GM13976 (cell line): ENCODE measurements at regions not wholly inside any gene's neighbourhood (a gene's known extent, or its start where the extent isn't known, plus 50 kb on each side); places are given as distances from the start of the nearest gene placed in this dataset.

Source experiments
- DNase-seq: peaks from one replicate; pipeline ENCODE4 v3.0.0; 2012; ENCODE audit warnings: low spot score
- CTCF ChIP-seq: IDR thresholded peaks from 2 replicates; pipeline ENCODE4 v1.5.1; 2012; ENCODE audit warnings: borderline replicate concordance, mild to moderate bottlenecking; ENCODE audit not compliant: insufficient read depth; ENCODE audit errors: extremely low read depth, missing control alignments, control extremely low read depth
- in situ Hi-C: fragments of 300-500 bp; cut with MboI; formaldehyde crosslinking; loops from one replicate; pipeline ENCODE4 v1.12.0; 2022; ENCODE audit warnings: low sequenced_read_pairs, mixed read lengths, inconsistent platforms; ENCODE audit not compliant: unreplicated experiment

- TF ChIP-seq CTCF: no peak
- in situ Hi-C loops: no loop called here
- no peak for DNase-seq
These were observed 143.6 kb upstream of the HAAO start for GRCh38 chr2:42935692-42936671.

GRCh38 chr2:42934580-42935186 lies 142.3 kb upstream of the HAAO start:
- in situ Hi-C loops: no loop called here
- TF ChIP-seq CTCF: no peak
- DNase-seq: no peak

GRCh38 chr2:42933824-42934254 lies 141.5 kb upstream of the HAAO start:
- no peak for TF ChIP-seq CTCF
- no peak for DNase-seq
- in situ Hi-C loops: no loop called here

GRCh38 chr2:42932271-42933151 lies 140.1 kb upstream of the HAAO start:
- DNase-seq: no peak
- no peak for TF ChIP-seq CTCF
- in situ Hi-C loops: no loop called here

GRCh38 chr2:42931818-42932195 lies 139.4 kb upstream of the HAAO start:
- DNase-seq: no peak
- TF ChIP-seq CTCF: no peak
- in situ Hi-C loops: no loop called here
